SW 1271 (cell line): ENCODE measurements at regions not wholly inside any gene's neighbourhood (a gene's known extent, or its start where the extent isn't known, plus 50 kb on each side); places are given as distances from the start of the nearest gene placed in this dataset.
"Not testable (repeated sequence)": the region's sequence is repeated elsewhere in the genome, so short reads cannot be mapped to it uniquely, and the experiment has no call there.

Experiments used
- DNase-seq, 2 experiments: peaks; one replicate each; lab custom pipeline; 2025; lab: John Stamatoyannopoulos, UW

DNA sequence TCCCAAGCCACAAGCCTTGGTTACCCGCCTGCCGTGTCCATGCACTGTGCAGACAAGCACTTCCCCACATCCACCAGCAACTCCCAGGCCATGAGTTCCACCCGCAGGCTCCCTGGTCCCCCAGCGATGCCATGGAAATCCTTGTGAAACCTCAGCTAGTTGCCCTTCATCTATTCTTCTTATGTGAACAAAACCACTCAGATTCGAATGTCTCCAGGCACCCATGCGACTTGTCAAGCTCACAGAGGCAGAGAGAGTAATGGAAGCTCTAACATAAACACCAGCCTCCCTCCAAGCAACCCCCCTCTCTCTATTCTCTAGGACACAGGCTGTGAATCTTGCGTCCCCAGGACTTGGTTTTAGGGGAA is 182.6 kb downstream of the C16orf95 start:
- no peak for DNase-seq

DNA sequence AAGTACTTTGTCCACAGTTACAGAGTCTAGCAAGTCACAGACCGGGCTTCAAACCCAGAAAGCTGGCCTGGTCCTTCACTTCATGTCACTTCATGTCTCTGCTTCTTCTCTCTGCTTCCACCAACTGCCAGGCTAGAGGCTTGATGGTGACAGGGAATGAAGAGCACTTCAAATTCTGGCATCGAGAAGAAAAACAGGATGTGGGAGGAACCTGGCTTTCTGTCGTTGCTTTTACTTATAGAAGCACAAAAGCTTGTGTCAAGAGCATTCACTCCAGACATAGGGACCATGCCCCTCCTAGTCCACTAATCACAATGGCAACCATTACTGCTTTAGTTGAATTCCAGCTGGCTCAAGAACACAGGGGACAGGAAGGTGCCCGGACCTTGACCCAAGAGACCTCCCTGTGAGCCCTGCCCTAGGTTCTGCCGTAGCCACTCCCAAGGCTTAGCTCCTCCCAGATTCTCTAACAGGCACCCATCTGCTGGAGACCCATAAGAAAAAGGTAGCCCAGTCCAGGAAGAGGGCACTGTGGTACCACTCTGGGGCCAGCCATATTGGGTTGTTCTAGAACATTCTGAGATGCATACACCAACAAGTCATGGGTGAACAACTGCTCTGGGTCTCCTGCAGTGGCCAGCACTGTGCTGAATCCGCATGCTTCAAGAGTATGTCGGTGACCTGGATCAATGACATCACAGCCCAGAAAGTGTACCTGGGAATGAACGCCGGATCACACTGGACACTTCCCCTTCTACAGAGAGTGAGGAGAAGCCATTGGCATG is 181.8 kb downstream of the C16orf95 start:
- DNase-seq: no peak

DNA sequence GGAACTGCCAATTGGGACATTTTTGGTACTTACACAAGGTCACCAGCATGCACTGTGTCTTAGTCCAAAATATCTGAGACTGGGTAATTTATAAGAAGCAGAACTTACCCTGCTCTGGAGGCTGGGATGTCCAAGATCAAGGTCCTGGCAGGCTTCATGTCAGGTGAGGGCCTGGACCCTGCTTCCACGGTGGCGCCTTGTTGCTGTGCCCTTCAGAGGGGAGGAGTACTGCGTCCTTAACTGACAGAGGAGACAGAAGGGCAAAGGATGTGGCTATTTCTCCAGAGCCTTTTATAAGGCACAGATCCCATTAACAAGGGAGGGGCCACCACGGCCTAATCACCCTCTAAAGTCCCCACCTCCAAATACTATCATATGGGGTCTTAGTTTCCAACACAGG is 178.9 kb downstream of the C16orf95 start:
- DNase-seq: no peak

DNA sequence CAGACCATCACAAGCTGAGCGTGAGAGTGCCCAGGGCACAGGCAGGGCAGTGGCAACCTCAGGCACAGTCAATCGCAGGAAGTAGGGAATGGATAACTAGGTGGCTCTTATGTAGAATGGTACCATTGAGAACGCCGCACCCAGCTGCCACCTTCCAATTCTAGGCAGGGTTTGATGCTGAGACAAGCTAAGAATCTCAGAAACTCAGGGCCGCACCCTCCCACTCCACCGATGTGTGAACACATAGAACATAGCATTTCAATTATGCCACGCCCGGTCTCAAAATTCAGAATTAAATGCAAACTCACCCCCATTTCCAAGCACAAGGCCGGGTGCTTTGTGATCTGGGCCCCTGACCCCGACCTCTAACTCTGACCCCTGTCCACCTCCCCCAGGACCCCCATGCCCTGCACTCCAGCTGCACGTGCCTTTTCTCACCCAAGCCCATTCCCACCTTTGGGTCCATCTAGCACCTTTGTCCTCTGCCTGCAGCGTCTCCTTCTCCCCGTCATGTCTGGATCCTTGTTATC is 178.4 kb downstream of the C16orf95 start:
- no peak for DNase-seq

DNA sequence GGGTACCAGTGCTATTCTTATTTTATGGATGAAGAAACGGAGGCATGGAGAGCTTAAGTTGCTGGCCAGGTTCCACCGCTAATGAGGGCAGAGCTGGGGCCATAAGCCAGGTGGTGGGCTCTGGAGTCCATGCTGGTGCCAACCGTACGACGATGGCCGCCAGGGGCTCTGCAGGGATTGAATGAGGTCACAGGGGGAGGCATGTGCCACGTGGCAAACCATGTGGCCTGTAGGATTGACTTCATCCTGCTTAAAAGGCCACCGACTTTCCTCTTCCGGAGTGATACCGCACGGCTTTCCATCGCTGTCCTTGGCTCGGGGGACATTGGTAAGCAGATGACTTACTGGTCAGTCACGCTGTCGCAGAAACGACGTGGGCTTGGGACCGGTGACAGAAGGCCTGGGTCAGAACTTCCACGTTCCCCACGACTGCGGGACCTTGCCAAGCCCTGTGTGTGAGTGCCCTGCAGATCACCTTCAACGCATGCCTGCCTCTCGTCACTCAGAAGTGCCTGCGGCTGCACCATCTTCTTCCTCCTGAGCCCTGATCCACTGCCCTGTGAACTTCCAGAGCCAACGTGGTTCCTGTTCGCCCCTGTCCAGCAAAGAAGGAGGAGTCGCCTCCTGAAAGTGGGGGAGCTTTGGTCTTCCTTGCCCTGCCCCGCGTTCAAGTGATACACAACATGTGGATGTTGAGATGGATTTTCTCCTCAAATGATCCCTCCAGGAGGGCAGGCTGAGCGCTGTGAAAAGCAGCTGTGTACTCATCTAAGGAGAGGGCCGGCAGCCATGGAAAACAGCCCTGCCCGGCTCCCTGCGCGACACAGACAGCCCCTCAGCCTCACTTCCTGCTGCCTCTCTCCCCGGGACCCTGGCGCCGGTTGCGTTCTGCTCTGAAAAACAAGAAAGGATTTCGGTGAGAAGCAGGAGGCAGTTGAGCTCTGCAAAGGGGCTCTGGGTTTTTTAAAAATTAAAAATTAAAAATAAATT is 176.7 kb downstream of the C16orf95 start:
- DNase-seq: no peak

DNA sequence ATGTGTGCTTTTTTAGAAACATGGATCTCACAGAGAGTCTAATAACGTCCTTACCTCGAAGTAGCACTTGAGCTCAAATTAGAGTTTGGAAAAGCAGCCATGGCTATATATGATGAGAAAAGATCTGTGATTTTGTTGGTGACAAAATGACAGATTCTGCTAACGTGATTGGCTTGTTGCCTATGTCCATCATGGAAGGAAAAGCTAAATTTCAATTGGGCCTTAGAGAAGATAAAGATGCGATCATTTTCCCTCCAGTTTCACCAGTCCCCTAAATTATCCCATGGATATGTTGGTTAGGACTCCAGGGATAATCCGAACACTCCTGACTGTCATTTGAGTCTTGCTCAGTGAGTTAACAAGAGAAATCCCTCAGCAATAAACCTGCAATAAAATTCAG is 175.8 kb downstream of the C16orf95 start:
- no peak for DNase-seq

DNA sequence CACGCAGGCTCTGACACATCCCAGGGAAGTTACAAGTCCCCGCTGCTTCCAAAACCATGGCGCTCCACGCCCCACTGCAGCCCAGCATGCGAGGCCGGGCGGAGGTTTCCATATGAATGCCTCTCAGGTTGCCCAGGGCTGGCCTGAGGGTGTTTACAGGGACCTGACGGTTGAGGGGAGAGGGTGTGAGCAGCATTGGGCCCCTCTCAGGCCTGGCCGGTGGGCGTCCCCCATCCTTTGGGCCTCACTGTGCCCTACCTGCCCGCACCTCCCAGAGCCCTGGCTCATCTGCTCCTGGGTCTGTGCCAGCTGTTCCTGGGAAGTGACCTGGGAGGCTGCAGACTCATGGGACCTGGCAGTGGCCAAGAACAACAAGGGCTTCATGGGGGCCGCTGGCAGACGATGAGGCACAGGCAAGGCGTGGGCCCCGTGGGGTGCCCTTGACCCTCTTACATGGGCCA is 173.5 kb downstream of the C16orf95 start:
- no peak for DNase-seq

DNA sequence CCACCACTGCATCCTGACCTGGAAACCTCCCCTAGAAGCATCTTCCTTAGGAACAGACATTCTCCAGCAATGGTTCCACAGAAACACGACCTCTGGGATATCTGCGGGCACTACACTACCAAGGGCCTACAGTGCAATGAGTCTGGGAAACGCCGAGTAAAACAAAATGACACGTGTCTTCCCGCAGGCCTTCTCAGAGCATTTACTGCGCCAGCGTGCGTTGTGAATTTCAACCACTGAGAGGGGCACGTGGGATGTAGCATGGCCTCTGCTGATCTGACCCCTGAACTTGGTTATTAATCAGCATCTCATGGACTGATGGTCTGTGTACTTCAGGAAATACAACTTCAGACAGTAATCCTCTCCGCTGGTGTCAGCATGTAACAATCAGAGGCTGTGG is 173.0 kb downstream of the C16orf95 start:
- DNase-seq: no peak

DNA sequence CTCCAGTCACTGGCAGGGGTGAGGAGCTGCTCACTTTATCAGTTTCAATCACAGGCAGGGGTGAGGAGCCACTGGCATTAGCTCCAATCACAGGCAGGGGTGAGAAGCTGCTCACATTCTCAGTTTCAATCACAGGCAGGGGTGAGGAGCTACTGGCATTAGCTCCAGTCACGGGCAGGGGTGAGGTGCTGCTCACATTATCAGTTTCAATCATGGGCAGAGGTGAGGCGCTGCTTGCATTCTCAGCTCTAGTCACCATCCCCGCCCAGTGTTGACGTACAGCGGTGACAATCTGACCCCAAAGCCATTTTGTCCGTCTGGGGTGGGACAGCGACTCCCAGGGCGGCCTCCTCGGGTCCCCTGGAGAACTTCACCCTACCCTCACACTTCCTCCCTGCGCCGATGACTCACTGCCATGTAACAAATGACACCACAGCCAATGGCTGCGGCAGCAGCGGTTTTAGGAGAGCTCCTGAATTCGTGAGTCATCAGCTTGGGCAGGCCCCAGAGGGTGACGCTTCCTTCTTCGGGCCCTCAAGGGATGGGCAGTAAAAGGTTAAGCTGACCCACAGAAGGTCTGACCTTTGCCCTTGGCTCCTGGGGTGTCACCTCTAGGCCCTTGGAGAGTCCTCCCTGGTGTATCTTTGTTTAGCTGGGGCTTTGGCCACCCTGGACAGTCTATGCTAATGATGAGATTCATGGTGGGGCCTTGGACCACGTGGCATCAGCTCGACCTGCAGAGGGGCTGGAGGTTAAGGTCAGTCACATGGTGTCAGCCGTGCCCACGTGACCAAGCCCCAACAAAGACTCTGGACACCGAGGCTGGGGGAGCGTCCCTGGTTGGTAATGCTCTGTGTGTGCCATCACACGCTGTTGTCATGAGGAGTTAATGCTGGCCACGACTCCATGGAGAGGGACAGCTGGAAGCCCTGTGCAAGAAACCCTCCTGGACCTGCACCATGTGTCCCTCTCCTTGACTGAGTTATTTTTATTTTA is 171.7 kb downstream of the C16orf95 start:
- DNase-seq: no peak

DNA sequence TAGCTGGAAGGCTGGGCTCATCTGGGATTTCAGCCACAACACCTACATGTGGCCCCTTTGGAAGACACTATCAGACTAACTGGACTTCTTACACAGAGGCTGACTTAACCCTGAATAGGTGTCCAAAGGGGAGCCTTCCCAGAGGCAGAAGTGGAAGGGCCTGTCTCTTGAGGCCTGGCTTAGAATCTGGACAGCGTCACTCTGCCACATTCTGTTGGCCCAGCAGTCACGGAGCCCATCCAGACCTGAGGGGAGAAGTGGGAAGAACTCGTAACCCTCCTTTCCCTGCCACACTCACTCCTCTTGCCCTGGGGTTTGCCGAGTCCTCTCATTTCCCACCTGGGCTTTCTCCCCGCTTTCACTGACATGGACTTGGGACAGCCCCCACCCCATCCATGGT is 170.5 kb downstream of the C16orf95 start:
- DNase-seq: no peak

DNA sequence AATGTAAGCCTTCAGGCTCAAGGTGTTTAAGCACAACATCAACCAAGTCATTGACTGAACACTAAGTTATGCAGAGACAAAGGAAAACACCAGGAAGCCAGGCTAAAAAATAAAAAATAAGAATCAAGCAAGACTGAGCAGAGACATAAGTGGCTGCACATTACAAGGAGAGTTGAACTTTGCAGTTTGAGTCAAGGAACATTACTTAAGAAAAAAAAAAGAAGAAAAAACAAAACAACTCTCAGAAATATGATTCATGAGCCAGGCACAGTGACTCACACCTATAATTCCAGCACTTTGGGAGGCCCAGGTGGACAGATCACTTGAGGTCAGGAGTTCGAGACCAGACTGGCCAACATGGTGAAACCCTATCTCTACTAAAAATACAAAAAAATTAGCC is 168.1 kb downstream of the C16orf95 start:
- DNase-seq: no peak

DNA sequence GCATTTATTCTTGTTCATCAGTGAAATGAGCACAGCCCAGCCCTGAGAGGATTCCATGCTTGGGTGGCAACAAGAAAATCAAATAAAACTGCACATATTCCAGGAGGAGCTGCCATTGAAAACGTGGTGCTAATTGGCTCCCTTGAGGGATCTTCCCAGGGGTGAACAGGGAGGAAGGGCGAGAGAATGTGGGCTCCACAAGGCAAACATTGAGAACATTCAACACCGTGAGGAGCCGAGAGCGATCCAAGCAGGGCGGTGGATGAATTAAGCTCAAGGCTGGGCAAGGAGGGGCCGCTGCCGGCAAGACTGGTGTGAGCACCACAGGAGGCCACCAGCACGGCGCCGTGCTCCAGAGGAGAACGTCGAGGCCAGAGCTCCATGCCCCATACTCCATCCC is 166.9 kb downstream of the C16orf95 start:
- no peak for DNase-seq

DNA sequence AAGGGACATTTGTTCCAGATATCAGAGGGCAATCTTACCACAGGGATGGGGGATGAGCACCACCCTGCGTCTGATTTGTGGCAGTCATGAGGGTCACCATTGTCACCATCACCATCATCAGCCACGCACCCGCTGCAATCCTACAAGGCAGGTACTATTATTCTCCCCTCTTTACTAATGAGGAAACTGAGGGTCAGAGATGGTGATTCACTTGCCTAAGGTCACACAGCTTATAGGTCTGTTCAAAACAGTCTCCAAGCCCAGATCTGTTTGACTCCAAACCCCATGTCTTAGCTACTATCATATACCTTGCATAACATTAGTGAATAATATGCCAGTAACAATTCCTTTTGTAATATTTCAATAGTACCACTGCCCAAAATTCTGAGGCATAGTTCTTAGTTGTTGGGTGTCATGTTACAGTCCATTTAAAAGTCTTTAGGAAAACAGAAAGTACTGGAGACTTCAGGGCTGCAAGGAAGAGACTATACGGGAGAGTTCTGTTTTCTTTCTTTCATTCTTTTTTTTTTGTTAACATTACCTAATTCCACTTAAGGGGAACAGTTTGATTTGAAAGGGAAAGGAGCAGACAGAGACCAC is 166.4 kb downstream of the C16orf95 start:
- no peak for DNase-seq

DNA sequence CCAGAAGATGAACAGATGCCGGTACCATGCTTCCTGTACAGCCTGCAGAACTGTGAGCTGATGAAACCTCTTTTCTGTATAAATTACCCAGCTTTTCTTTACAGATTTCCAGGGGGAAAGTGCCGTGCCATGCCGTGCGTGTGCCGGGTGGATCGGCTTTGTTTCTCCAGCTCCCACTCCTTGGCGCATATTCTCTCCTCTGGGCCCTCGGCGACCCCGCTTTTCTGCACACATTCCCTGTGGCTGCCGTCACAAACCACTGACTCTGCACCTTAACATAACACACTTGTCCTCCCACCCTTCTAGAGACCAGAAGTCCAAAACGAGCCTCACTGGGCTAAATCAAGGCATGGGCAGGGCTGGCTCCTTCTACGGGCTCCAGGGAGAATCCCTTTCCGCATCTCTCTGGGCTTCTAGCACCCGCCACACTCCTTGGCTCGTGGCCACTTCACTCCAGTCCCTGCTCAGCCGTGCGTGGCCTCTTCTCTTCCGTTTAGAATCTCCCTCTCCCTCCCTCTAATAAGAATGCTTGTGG is 164.9 kb downstream of the C16orf95 start:
- no peak for DNase-seq

DNA sequence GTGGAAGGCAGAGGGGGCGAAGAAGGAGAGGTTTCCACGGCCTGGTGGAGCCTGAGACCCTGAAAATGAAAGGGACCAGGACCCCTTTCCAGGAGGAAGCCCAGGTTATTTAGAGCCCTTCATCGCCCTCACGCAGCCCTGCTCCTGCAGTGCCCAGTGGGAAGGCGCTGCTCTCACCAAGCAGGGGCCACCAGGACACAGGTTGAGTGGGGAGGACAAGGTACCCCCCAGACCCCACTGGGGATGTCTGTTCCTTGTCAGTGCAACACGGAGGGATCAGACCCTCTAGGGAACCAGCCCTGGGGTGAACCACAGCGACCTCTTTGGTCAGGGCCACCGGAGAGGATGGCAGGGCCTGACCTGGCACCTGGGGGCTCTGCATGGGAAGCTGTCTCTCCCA is 163.9 kb downstream of the C16orf95 start:
- DNase-seq: no peak

DNA sequence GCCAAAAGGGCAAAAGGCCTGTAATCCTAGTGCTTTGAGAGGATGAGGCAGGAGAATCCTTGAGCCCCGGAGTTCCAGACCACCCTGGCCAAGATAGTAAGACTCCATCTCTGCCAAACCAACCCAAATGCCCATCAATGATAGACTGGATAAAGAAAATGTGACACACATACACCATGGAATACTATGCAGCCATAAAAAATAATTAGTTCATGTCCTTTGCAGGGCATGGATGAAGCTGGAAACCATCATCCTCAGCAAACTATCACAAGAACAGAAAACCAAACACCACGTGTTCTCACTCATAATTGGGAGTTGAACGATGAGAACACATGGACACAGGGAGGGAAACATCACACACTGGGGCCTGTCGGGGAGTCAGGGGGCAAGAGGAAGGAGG is 161.9 kb downstream of the C16orf95 start:
- DNase-seq: not testable (repeated sequence)

DNA sequence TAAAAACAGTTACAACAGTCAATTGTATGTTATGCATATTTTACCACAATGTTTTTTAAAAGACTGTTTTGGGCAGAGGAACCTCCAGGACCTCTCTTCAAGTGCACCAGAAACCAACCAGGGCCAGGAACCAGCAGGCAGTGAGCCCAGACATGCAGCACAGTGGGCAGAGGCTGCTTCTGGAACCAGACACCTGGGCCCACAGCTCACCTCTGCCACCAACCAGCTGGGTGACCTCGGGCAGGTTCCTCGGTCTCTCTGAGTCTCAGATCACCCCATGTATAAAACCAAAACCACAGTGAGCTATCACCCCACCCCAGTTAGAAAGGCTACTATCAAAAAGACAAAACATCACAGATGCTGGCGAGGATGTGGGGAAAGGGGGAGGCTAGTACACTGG is 161.0 kb downstream of the C16orf95 start:
- no peak for DNase-seq

DNA sequence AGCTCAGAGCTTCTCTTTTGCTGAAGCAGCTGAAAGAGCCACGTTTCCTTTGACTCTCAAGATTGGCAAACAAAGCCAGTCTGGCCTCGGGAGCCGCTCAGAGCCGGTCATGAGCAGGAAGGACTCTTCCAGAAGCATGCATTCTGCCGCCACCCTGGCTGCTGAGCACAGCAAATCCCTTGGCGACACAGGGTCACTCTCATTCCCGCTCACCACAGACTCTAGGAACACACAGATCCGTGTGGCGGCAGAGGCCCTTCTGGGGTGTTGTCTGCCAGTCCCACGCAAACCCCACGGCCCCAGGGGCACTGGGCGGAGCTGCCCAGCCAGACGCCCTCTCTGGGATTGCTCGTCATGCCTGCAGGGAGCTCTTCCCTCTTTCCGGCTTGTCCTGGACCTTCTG is 157.0 kb downstream of the C16orf95 start:
- no peak for DNase-seq

DNA sequence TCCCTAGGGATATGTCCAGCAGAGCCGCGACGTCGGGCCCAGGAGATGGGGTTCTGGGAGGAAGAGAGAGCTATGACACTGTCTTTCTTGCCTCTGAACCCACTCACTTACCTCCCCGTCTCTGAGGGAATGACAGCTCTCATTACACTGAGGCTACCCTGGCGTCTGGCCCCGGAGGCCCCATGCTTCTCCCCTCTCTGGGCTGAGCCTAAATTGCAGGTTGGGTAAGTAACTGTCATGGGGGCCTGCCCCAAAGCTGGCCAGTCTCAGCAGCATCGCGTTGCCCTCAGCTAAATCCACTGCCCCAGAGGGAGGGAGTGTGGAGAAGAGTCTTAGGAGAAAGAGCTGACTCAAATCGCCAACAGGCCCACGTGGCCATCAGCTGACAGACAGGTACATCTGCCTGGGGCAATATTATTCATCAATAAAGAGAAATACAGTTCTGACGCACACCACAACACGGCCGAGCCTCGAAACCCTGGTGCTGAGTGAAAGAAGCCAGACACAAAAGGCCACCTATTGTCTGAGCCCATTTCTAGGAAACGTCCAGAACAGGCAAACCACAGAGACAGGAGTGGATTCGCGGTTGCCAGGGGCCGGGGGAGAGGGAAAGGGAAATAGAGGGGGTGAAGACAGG is 156.4 kb downstream of the C16orf95 start:
- no peak for DNase-seq

DNA sequence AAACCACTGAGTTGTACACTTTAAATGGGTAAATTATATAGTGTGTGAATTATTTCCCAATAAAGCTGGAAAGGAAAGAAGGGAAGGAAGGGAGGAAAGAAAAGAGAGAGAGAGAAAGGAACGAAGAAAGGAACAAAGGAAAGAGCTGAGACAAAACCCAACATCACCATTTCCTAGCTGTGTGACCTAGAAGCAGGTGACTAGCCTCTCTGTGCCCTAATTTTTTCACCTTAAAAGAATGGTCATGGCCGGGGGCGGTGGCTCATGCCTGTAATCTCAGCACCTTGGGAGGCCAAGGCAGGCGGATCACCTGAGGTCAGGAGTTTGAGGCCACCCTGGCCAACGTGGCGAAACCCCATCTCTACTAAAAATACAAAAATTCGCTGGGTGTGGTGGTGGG is 155.8 kb downstream of the C16orf95 start:
- not testable (repeated sequence) for DNase-seq
